HepG2 (cell line): ENCODE measurements at regions not wholly inside any gene's neighbourhood (a gene's known extent, or its start where the extent isn't known, plus 50 kb on each side); places are given as distances from the start of the nearest gene placed in this dataset.

ENCODE experiments used
- ATAC-seq: fragments of 200-7000 bp; cut with Tn5 transposase; 3 replicates; pipeline ENCODE4 v1.9.1; 2020; ENCODE audit warnings: mild to moderate bottlenecking, moderate library complexity
- BruUV-seq: library from RNA; stranded (reverse); fragments of 400-500 nt; replicated peaks from 2 replicates; lab custom pipeline; 2021; lab: Mats Ljungman, UMichigan
- CTCF ChIA-PET: fragments of 300-600 bp; formaldehyde crosslinking; extraction: SDS; loops from one replicate; lab custom pipeline; 2021; ENCODE audit warnings: low total read pairs, inconsistent platforms, low intra/inter-chr PET ratio; lab: Yijun Ruan, JAX
- POLR2A ChIA-PET: fragments of 350-600 bp; sonication (Branson Sonifier 250); formaldehyde crosslinking; loops from one replicate; lab custom pipeline; 2020; ENCODE audit warnings: antibody characterized with exemption, inconsistent platforms; lab: Yijun Ruan, JAX
- DNase-seq: peaks from one replicate; pipeline ENCODE4 v3.0.0-alpha.2; 2015; ENCODE audit warnings: low spot score
- FAIRE-seq: peaks from 3 replicates; lab custom pipeline; 2011; peaks lifted over from hg19 to GRCh38; lab: Jason Lieb, UNC
- H2AFZ ChIP-seq: one replicate; pipeline ENCODE4 v1.6.1; 2011; ENCODE audit warnings: low read length, inconsistent platforms
- H3K27ac ChIP-seq: fragments of 300-600 bp; 3 replicates; pipeline ENCODE4 v1.8.0; 2011; ENCODE audit warnings: mixed run types, mild to moderate bottlenecking, mixed read lengths, low read length, inconsistent platforms; ENCODE audit not compliant: insufficient read depth; ENCODE audit errors: extremely low read length
- H3K27me3 ChIP-seq, 2 experiments: fragments of 200-600 bp in 1 of 2; 2 replicates in 1 of 2; 3 replicates in 1 of 2; pipeline versions ENCODE4 v1.6.0 to v1.8.0; 2011; ENCODE audit warnings: low read length in 2 of 2, mild to moderate bottlenecking in 2 of 2, moderate library complexity in 2 of 2, inconsistent platforms in 1 of 2; ENCODE audit not compliant: insufficient read depth in 2 of 2, control insufficient read depth in 1 of 2
- H3K36me3 ChIP-seq, 2 experiments: fragments of 200-600 bp in 1 of 2; replicated peaks in 1 of 2; 2 replicates in 1 of 2; 3 replicates in 1 of 2; pipeline versions ENCODE4 v1.5.1 to v1.8.0; 2011; ENCODE audit warnings: low read length in 2 of 2, inconsistent platforms in 1 of 2; ENCODE audit not compliant: insufficient read depth in 2 of 2, control insufficient read depth in 1 of 2
- H3K4me1 ChIP-seq: 2 replicates; pipeline ENCODE4 v1.5.1; 2012; ENCODE audit warnings: low read length, inconsistent platforms; ENCODE audit not compliant: insufficient read depth
- H3K4me2 ChIP-seq: 2 replicates; pipeline ENCODE4 v1.6.0; 2011; ENCODE audit warnings: low read depth, low read length, inconsistent platforms
- H3K4me3 ChIP-seq, 3 experiments: fragments of 200-600 bp in 1 of 3; sonication (generic), shearing (Covaris generic) in 1 of 3; replicated peaks in 1 of 3; 2 replicates each; pipeline ENCODE4 v1.5.1; 2011 to 2016; ENCODE audit warnings: low read length in 3 of 3, inconsistent platforms in 2 of 3, low read depth in 2 of 3, mild to moderate bottlenecking in 2 of 3, control low read depth in 1 of 3, mixed read lengths in 1 of 3; ENCODE audit not compliant: insufficient read depth in 1 of 3
- H3K79me2 ChIP-seq: one replicate; pipeline ENCODE4 v1.6.1; 2011; ENCODE audit warnings: low read length, inconsistent platforms; ENCODE audit not compliant: insufficient read depth
- H3K9ac ChIP-seq: 2 replicates; pipeline ENCODE4 v1.6.0; 2011; ENCODE audit warnings: mild to moderate bottlenecking, low read depth, low read length, inconsistent platforms; ENCODE audit not compliant: insufficient read depth
- H3K9me3 ChIP-seq: 2 replicates; pipeline ENCODE4 v1.5.1; 2012; ENCODE audit warnings: mild to moderate bottlenecking, low read length
- H4K20me1 ChIP-seq: 2 replicates; pipeline ENCODE4 v1.6.0; 2011; ENCODE audit warnings: inconsistent platforms, mild to moderate bottlenecking, low read length, moderate library complexity; ENCODE audit not compliant: insufficient read depth
- GLMP ChIP-seq: sonication (generic); formaldehyde crosslinking; IDR thresholded peaks from 2 replicates; pipeline ENCODE4 v1.9.0; 2021; ENCODE audit warnings: missing genetic modification reagents, mild to moderate bottlenecking, borderline replicate concordance
- HMG20A ChIP-seq: IDR thresholded peaks from 2 replicates; pipeline ENCODE4 v1.6.1; 2016; ENCODE audit warnings: borderline replicate concordance
- HMGA1 ChIP-seq: sonication (generic); formaldehyde crosslinking; conservative IDR thresholded peaks from 2 replicates; pipeline ENCODE4 v1.4.0; 2020; ENCODE audit warnings: missing genetic modification reagents
- HOMEZ ChIP-seq: IDR thresholded peaks from 2 replicates; pipeline ENCODE4 v1.6.1; 2016; ENCODE audit warnings: low read depth
- IKZF4 ChIP-seq: sonication (generic); formaldehyde crosslinking; IDR thresholded peaks from 2 replicates; pipeline ENCODE4 v1.5.1; 2020; ENCODE audit warnings: borderline replicate concordance, mild to moderate bottlenecking, low read depth, missing genetic modification reagents; ENCODE audit errors: not compliant biosample characterization
- RARG ChIP-seq: sonication (generic); formaldehyde crosslinking; IDR thresholded peaks from 2 replicates; pipeline ENCODE4 v1.4.0; 2020; ENCODE audit warnings: low read depth, mild to moderate bottlenecking, missing genetic modification reagents
- SAFB2 ChIP-seq: sonication (generic); formaldehyde crosslinking; IDR thresholded peaks from 2 replicates; pipeline ENCODE4 v1.5.1; 2020; ENCODE audit warnings: missing genetic modification reagents, low read depth, mild to moderate bottlenecking, borderline replicate concordance
- TARDBP ChIP-seq: sonication (generic); formaldehyde crosslinking; IDR thresholded peaks from 2 replicates; pipeline ENCODE4 v1.8.0; 2022; ENCODE audit warnings: mild to moderate bottlenecking, missing genetic modification reagents
- TBP ChIP-seq: sonication (generic); formaldehyde crosslinking; IDR thresholded peaks from 2 replicates; pipeline ENCODE4 v1.5.0; 2020; ENCODE audit warnings: missing genetic modification reagents
- TBX3 ChIP-seq: fragments of 450-650 bp; IDR thresholded peaks from 2 replicates; pipeline ENCODE4 v1.6.1; 2017; ENCODE audit warnings: antibody characterized with exemption, mild to moderate bottlenecking, inconsistent platforms, borderline replicate concordance
- TMF1 ChIP-seq: sonication (generic); formaldehyde crosslinking; IDR thresholded peaks from 2 replicates; pipeline ENCODE4 v1.8.1; 2022; ENCODE audit warnings: low read depth, missing genetic modification reagents
- ZBTB21 ChIP-seq: sonication (generic); formaldehyde crosslinking; IDR thresholded peaks from 2 replicates; pipeline ENCODE4 v1.4.0; 2020; ENCODE audit warnings: missing genetic modification reagents
- ZFYVE20 ChIP-seq: sonication (generic); formaldehyde crosslinking; IDR thresholded peaks from 2 replicates; pipeline ENCODE4 v1.8.0; 2023; ENCODE audit warnings: low read depth, mild to moderate bottlenecking, moderate library complexity, missing genetic modification reagents, borderline replicate concordance
- ZKSCAN5 ChIP-seq: sonication (generic); formaldehyde crosslinking; IDR thresholded peaks from 2 replicates; pipeline ENCODE4 v1.5.1; 2020; ENCODE audit warnings: mild to moderate bottlenecking, missing genetic modification reagents
- ZNF136 ChIP-seq: sonication (generic); formaldehyde crosslinking; IDR thresholded peaks from 2 replicates; pipeline ENCODE4 v1.8.1; 2022; ENCODE audit warnings: low read depth, mild to moderate bottlenecking, moderate library complexity, missing genetic modification reagents
- ZNF629 ChIP-seq: sonication (generic); formaldehyde crosslinking; conservative IDR thresholded peaks from 2 replicates; pipeline ENCODE4 v1.5.0; 2020; ENCODE audit warnings: missing genetic modification reagents
- ZNF703 ChIP-seq: sonication (generic); formaldehyde crosslinking; IDR thresholded peaks from 2 replicates; pipeline ENCODE4 v1.5.1; 2020; ENCODE audit warnings: missing genetic modification reagents, mild to moderate bottlenecking, moderate library complexity, borderline replicate concordance
- WGBS: methylation state at CpG from one replicate; pipeline ENCODE4 v1.1.6; 2017; ENCODE audit warnings: low lambda C conversion rate; 5-methylcytosine and 5-hydroxymethylcytosine counted together
- in situ Hi-C: cut with HindIII; loops from 2 replicates; pipeline ENCODE4 v1.10.0; 2017; ENCODE audit warnings: low pct_unique_long_range_greater_than_20kb; ENCODE audit not compliant: extremely low pct_ligation_motif_present
- intact Hi-C: fragments of 100-400 bp; cut with micrococcal nuclease; formaldehyde crosslinking; loops from one replicate; pipeline ENCODE4 v1.10.0; 2022; ENCODE audit not compliant: unreplicated experiment

- no peaks in the 10 kb centered on the region; a peak in 1 of 5 replicates for H3K27me3 ChIP-seq
- TF ChIP-seq RARG (CRISPR knock-in tag), result no peak
- TF ChIP-seq ZNF136 (CRISPR knock-in tag), result no peak
- no peak for TF ChIP-seq TBX3
- no peak for TF ChIP-seq TARDBP
- TF ChIP-seq ZFYVE20 (CRISPR knock-in tag), result no peak
- TF ChIP-seq ZKSCAN5 (CRISPR knock-in tag), result no peak
- no peak for TF ChIP-seq ZNF703
- no peak for TF ChIP-seq TBP (CRISPR knock-in tag)
- TF ChIP-seq GLMP (CRISPR knock-in tag), result no peak
- no peak for TF ChIP-seq ZNF629 (CRISPR knock-in tag)
- TF ChIP-seq HOMEZ (CRISPR knock-in tag), result no peak
- TF ChIP-seq IKZF4 (CRISPR knock-in tag), result no peak
- no peak for TF ChIP-seq ZBTB21
- no peak for TF ChIP-seq HMGA1 (CRISPR knock-in tag)
- TF ChIP-seq SAFB2 (CRISPR knock-in tag), result no peak
- TF ChIP-seq TMF1 (CRISPR knock-in tag), result no peak
- no peak for TF ChIP-seq HMG20A (CRISPR knock-in tag)
- BruUV-seq, result no TSS peak
- H2AFZ ChIP-seq, result no peak overlapping the region
- H3K27ac ChIP-seq, result no peak overlapping the region
- H3K9ac ChIP-seq, result no peak overlapping the region
- ATAC-seq (no peak), DNase-seq (no peak), FAIRE-seq (no peak)
- no peak overlapping the region for H3K4me2 ChIP-seq
- no peaks in the 10 kb centered on the region for H3K36me3 ChIP-seq
- in situ Hi-C loops (no loop called here), intact Hi-C loops (no loop called here)
- POLR2A ChIA-PET, result no interaction called here
- 12% methylated on average over 5 of the region's 5 CpGs for WGBS
- no peaks in the 10 kb centered on the region for H3K4me1 ChIP-seq
- CTCF ChIA-PET, result no interaction called here
- no peak overlapping the region for H3K4me3 ChIP-seq
- H3K79me2 ChIP-seq, result no peaks in the 10 kb centered on the region
- H4K20me1 ChIP-seq, result no peaks in the 10 kb centered on the region
- no peaks in the 10 kb centered on the region for H3K9me3 ChIP-seq
Observed at GRCh38 chr2:147554521-147555107, 290.2 kb upstream of the ACVR2A start.
